Esophagus squamous epithelium (tissue), 4 donors: ENCODE measurements at regions not wholly inside any gene's neighbourhood (a gene's known extent, or its start where the extent isn't known, plus 50 kb on each side); places are given as distances from the start of the nearest gene placed in this dataset.

Experiments
- CTCF ChIP-seq, 6 experiments: fragments of 450-650 bp in 4 of 6; fragments of 200-600 bp in 2 of 6; sonication (generic) in 2 of 6; IDR thresholded peaks; one replicate each; pipeline ENCODE4 v1.5.1; 2016 to 2019; ENCODE audit warnings: antibody characterized with exemption in 6 of 6, mild to moderate bottlenecking in 4 of 6, moderate library complexity in 4 of 6
- POLR2A ChIP-seq, 4 donors: fragments of 450-650 bp; IDR thresholded peaks; one replicate each; pipeline ENCODE4 v1.6.1; 2017; ENCODE audit warnings: antibody characterized with exemption in 4 of 4, mild to moderate bottlenecking in 4 of 4, moderate library complexity in 3 of 4

DNA sequence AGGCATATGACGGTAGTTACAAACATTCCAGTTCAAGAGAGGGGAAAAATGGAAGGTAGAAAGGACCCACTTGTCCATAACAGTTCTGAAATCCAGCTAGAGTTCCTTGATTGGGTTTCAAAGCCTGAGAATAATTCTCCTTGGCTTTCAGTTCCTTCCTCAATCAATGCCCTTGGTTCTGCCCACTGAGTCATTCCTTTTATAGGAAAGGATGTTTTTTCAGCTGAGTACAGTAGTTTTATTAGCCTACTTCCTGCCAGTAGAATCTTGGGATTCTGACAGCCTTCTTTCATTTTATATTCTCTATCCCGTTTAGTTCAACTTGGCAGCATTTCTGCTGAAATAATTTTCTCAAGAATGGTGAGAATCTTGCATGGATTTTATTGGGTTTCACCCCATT, 386.9 kb upstream of the SMC2 start:
- TF ChIP-seq POLR2A (IDR thresholded peaks at IDR 0.05), result no peak
- TF ChIP-seq CTCF (IDR thresholded peaks at IDR 0.05), result no peak
